HCT116 (cell line): ENCODE measurements at regions not wholly inside any gene's neighbourhood (a gene's known extent, or its start where the extent isn't known, plus 50 kb on each side); places are given as distances from the start of the nearest gene placed in this dataset.

Source experiments
- CEBPB ChIP-seq: IDR thresholded peaks from 2 replicates; pipeline ENCODE4 v1.6.1; 2012; ENCODE audit warnings: low read depth
- CTCF ChIP-seq, 3 experiments: fragments of 200-600 bp in 1 of 3; sonication (generic) in 1 of 3; IDR thresholded peaks in 2 of 3; conservative IDR thresholded peaks in 1 of 3; 2 replicates each; pipeline ENCODE4 v1.5.1; 2012 to 2017; ENCODE audit warnings: low read depth in 2 of 3, low read length in 2 of 3, antibody characterized with exemption in 1 of 3, borderline replicate concordance in 1 of 3, control low read depth in 1 of 3, mild to moderate bottlenecking in 1 of 3, mixed read lengths in 1 of 3, mixed run types in 1 of 3, moderate library complexity in 1 of 3; ENCODE audit not compliant: insufficient read depth in 1 of 3
- EGR1 ChIP-seq: IDR thresholded peaks from 2 replicates; pipeline ENCODE4 v1.6.1; 2012; ENCODE audit warnings: low read depth
- EZH2 ChIP-seq: fragments of 200-600 bp; sonication (generic); IDR thresholded peaks from 2 replicates; pipeline ENCODE4 v1.6.1; 2017; ENCODE audit warnings: antibody characterized with exemption, mixed run types
- EZH2phosphoT487 ChIP-seq: fragments of 200-600 bp; IDR thresholded peaks from 2 replicates; pipeline ENCODE4 v1.6.1; 2018; ENCODE audit warnings: antibody characterized with exemption, borderline replicate concordance
- JUND ChIP-seq: IDR thresholded peaks from 2 replicates; pipeline ENCODE4 v1.6.1; 2012
- MAX ChIP-seq: IDR thresholded peaks from 2 replicates; pipeline ENCODE4 v1.6.1; 2012
- POLR2A ChIP-seq: IDR thresholded peaks from 2 replicates; pipeline ENCODE4 v1.7.0; 2011; ENCODE audit warnings: borderline replicate concordance; ENCODE audit not compliant: insufficient read depth, insufficient read length; ENCODE audit errors: extremely low read depth
- POLR2AphosphoS5 ChIP-seq: IDR thresholded peaks from 2 replicates; pipeline ENCODE4 v1.6.1; 2011; ENCODE audit warnings: mild to moderate bottlenecking, low read depth, low read length, moderate library complexity
- RAD21 ChIP-seq: IDR thresholded peaks from 2 replicates; pipeline ENCODE4 v1.6.1; 2012; ENCODE audit warnings: low read depth, mild to moderate bottlenecking
- SP1 ChIP-seq: IDR thresholded peaks from 2 replicates; pipeline ENCODE4 v1.6.1; 2012; ENCODE audit warnings: low read depth
- TCF7L2 ChIP-seq: IDR thresholded peaks from 2 replicates; pipeline ENCODE4 v1.7.0; 2011; ENCODE audit warnings: borderline replicate concordance, inconsistent platforms; ENCODE audit not compliant: insufficient read depth, insufficient read length; ENCODE audit errors: extremely low read depth
- YY1 ChIP-seq: IDR thresholded peaks from 2 replicates; pipeline ENCODE4 v1.6.1; 2011; ENCODE audit warnings: low read length, low read depth, moderate library complexity, mild to moderate bottlenecking; ENCODE audit not compliant: insufficient replicate concordance; ENCODE audit errors: extremely low read depth
- ZNF274 ChIP-seq: fragments of 200-500 bp; sonication (Bioruptor generic); IDR thresholded peaks from 2 replicates; pipeline ENCODE4 v1.6.1; 2014; ENCODE audit warnings: mild to moderate bottlenecking, low read depth, low read length, inconsistent platforms

- TF ChIP-seq POLR2A (no peak), POLR2AphosphoS5 (no peak), EGR1 (no peak), CTCF (IDR thresholded peaks at IDR 0.05 in 2 of 3, conservative IDR thresholded peaks at IDR 0.05 in 1 of 3; ENCODE audit: borderline replicate concordance in 1 of 3, insufficient read depth in 1 of 3, low read depth in 2 of 3, low read length in 2 of 3) (no peak), CEBPB (no peak), YY1 (no peak), TCF7L2 (no peak), EZH2phosphoT487 (no peak), JUND (no peak), ZNF274 (no peak), MAX (no peak), SP1 (no peak), RAD21 (no peak), EZH2 (no peak)
Observed at GRCh38 chr10:47095211-47095610, 184.0 kb downstream of the PTPN20 start.
